ENCODE measurements at regions not wholly inside any gene's neighbourhood (a gene's known extent, or its start where the extent isn't known, plus 50 kb on each side); places are given as distances from the start of the nearest gene placed in this dataset.
"Not testable (repeated sequence)": the region's sequence is repeated elsewhere in the genome, so short reads cannot be mapped to it uniquely, and the experiment has no call there.

- WGBS (ENCODE audit: missing lambda C conversion rate), result 93% methylated on average over 1 of the region's 1 CpG
Observed at GRCh38 chr17:62135742-62136141, 70.7 kb upstream of the MED13 start.

GRCh38 chr17:62135096-62135495 is 70.0 kb upstream of the MED13 start:
- 63% methylated on average over 2 of the region's 2 CpGs for WGBS (ENCODE audit: missing lambda C conversion rate)
- Histone ChIP-seq H3K27ac (peak overlapping the region in 1 of 2 experiments; percentile 4; a peak in 1 of 6 replicates), H3K4me2 (peak overlapping the region; percentile 57), H3K4me1 (peaks cover 26% of the 10 kb centered on the region)
- POLR2A ChIA-PET; H3K4me3 ChIP-seq; DNase-seq (ENCODE audit: low read depth in 1 of 2, low spot score in 1 of 2); ATAC-seq; FAIRE-seq; H3K9me3 ChIP-seq; TF ChIP-seq FOSL2 (IDR thresholded peaks at IDR 0.05): not testable (repeated sequence)
- TF ChIP-seq FOSL2 (CRISPR knock-in tag; IDR thresholded peaks at IDR 0.05), result peak; percentile 59; the same call in 1 of the 2 replicates
- CTCF ChIA-PET, result interaction anchor here (0.9 to 3.5 kb wide), 5 partner anchors 9 to 149 kb away, joined by 3 to 15 read pairs (median 3); no protein-coding TSS in a partner anchor

More at GRCh38 chr17:62135742-62136141, 70.7 kb upstream of the MED13 start:
- DNase-seq (ENCODE audit: low read depth in 1 of 2, low spot score in 1 of 2), result no peak
- Histone ChIP-seq H3K9me3 (no peaks in the 10 kb centered on the region), H3K27ac (no peak overlapping the region), H3K4me3 (no peak overlapping the region), H3K4me2 (no peak overlapping the region), H3K4me1 (peaks cover 22% of the 10 kb centered on the region)
- ChIA-PET CTCF (interaction anchor here (0.6 to 3.5 kb wide), 4 partner anchors 21 to 502 kb away, joined by 3 to 15 read pairs (median 5); no protein-coding TSS in a partner anchor), POLR2A (no interaction called here)
- no peak for FAIRE-seq
- TF ChIP-seq MAZ (IDR thresholded peaks at IDR 0.05; ENCODE audit: borderline replicate concordance, low read depth, low read length) (no peak), TFCP2L1 (CRISPR knock-in tag; IDR thresholded peaks at IDR 0.05) (no peak)
- no peak for ATAC-seq

GRCh38 chr17:62134397-62134796 is 69.3 kb upstream of the MED13 start:
- peak overlapping the region in 1 of 2 experiments; percentile 51; a peak in 3 of 6 replicates for H3K27ac ChIP-seq
- peak overlapping the region; percentile 57 for H3K4me2 ChIP-seq
- ChIA-PET CTCF (interaction anchor here (0.5 to 3.5 kb wide), 7 partner anchors 10 to 591 kb away, joined by 3 to 15 read pairs (median 3); no protein-coding TSS in a partner anchor), POLR2A (no interaction called here)
- H3K4me3 ChIP-seq, result no peak overlapping the region
- H3K9me3 ChIP-seq, result no peaks in the 10 kb centered on the region
- DNase-seq (ENCODE audit: low read depth in 1 of 2, low spot score in 1 of 2) (peak in 1 of 2 experiments; percentile 40), ATAC-seq (peak in 1 of 2 experiments; percentile 70; a peak in 3 of 6 replicates), FAIRE-seq (peak; percentile 82)
- 11% methylated on average over 4 of the region's 4 CpGs for WGBS (ENCODE audit: missing lambda C conversion rate)
- peaks cover 26% of the 10 kb centered on the region for H3K4me1 ChIP-seq
- TF ChIP-seq REST (IDR thresholded peaks at IDR 0.05) (no peak), FOSL2 (IDR thresholded peaks at IDR 0.05) (no peak), FOSL2 (CRISPR knock-in tag; IDR thresholded peaks at IDR 0.05) (peak; percentile 60), ATOH8 (CRISPR knock-in tag; IDR thresholded peaks at IDR 0.05; ENCODE audit: low read depth) (no peak), E2F6 (IDR thresholded peaks at IDR 0.05; ENCODE audit: borderline replicate concordance, low read depth) (no peak), MAFK (IDR thresholded peaks at IDR 0.05; ENCODE audit: partially characterized antibody) (no peak), TFCP2L1 (CRISPR knock-in tag; IDR thresholded peaks at IDR 0.05) (no peak), ZSCAN20 (CRISPR knock-in tag; IDR thresholded peaks at IDR 0.05) (no peak), HMGXB4 (CRISPR knock-in tag; IDR thresholded peaks at IDR 0.05; ENCODE audit: borderline replicate concordance) (no peak)

- DNase-seq (ENCODE audit: low read depth in 1 of 2, low spot score in 1 of 2); POLR2A ChIA-PET; FAIRE-seq; H3K4me3 ChIP-seq; CTCF ChIA-PET; H3K4me2 ChIP-seq; ATAC-seq; H3K9me3 ChIP-seq; H3K27ac ChIP-seq: not testable (repeated sequence)
- peaks cover 26% of the 10 kb centered on the region for H3K4me1 ChIP-seq
- 89% methylated on average over 6 of the region's 6 CpGs for WGBS (ENCODE audit: missing lambda C conversion rate)
Observed at GRCh38 chr17:62131271-62131670, 66.2 kb upstream of the MED13 start.

All from A549 (cell line).